Vagina (tissue), 2 donors: ENCODE measurements at regions not wholly inside any gene's neighbourhood (a gene's known extent, or its start where the extent isn't known, plus 50 kb on each side); places are given as distances from the start of the nearest gene placed in this dataset.
"Not testable (repeated sequence)": the region's sequence is repeated elsewhere in the genome, so short reads cannot be mapped to it uniquely, and the experiment has no call there.

ENCODE experiments used
- CTCF ChIP-seq, 3 experiments: fragments of 450-650 bp in 2 of 3; fragments of 200-600 bp in 1 of 3; sonication (generic) in 1 of 3; IDR thresholded peaks; one replicate each; pipeline ENCODE4 v1.5.1; 2017 to 2019; ENCODE audit warnings: antibody characterized with exemption in 3 of 3, mild to moderate bottlenecking in 2 of 3, moderate library complexity in 2 of 3
- POLR2A ChIP-seq, 2 donors: fragments of 450-650 bp; IDR thresholded peaks; one replicate each; pipeline ENCODE4 v1.6.1; 2017; ENCODE audit warnings: antibody characterized with exemption in 2 of 2, mild to moderate bottlenecking in 2 of 2, moderate library complexity in 2 of 2
- POLR2AphosphoS5 ChIP-seq, 2 donors: sonication (generic); formaldehyde crosslinking; IDR thresholded peaks; one replicate each; pipeline ENCODE4 v1.9.0; 2017; ENCODE audit warnings: antibody characterized with exemption in 2 of 2, mild to moderate bottlenecking in 2 of 2, low read depth in 1 of 2; ENCODE audit not compliant: insufficient read depth in 1 of 2

- TF ChIP-seq CTCF (IDR thresholded peaks at IDR 0.05); POLR2A (IDR thresholded peaks at IDR 0.05); POLR2AphosphoS5 (IDR thresholded peaks at IDR 0.05; ENCODE audit: insufficient read depth in 1 of 2, low read depth in 1 of 2): not testable (repeated sequence)
These were observed 223.1 kb upstream of the FRG2C start for GRCh38 chr3:75440986-75441385.
